ENCODE measurements at regions not wholly inside any gene's neighbourhood (a gene's known extent, or its start where the extent isn't known, plus 50 kb on each side); places are given as distances from the start of the nearest gene placed in this dataset.

GRCh38 chr9:86598411-86599239, 244.4 kb upstream of the TUT7 start:
- ATAC-seq: no peak
- ChIA-PET POLR2A (no interaction called here), CTCF (ENCODE audit: low intra/inter-chr PET ratio) (no interaction called here)
- H3K79me2 ChIP-seq (ENCODE audit: control insufficient read depth, insufficient read depth, low read length): no peaks in the 10 kb centered on the region
- H3K9ac ChIP-seq (ENCODE audit: insufficient read depth in 1 of 2, low read depth in 2 of 2, low read length in 2 of 2): no peak overlapping the region
- no TSS peak for BruUV-seq (replicated peaks)
- H3K27me3 ChIP-seq (ENCODE audit: control insufficient read depth in 2 of 2, insufficient read depth in 2 of 2, low read length in 2 of 2): no peaks in the 10 kb centered on the region; a peak in 1 of 5 replicates
- no peak overlapping the region for H3K27ac ChIP-seq (ENCODE audit: extremely low read depth, low read depth, low read length)
- no peak overlapping the region for H3K4me3 ChIP-seq
- no peak overlapping the region for H2AFZ ChIP-seq (ENCODE audit: low read depth, low read length)
- no peaks in the 10 kb centered on the region for H3K9me3 ChIP-seq (replicated peaks; ENCODE audit: control insufficient read depth, insufficient read depth, low read depth, low read length)
- H4K20me1 ChIP-seq (replicated peaks; ENCODE audit: control insufficient read depth, insufficient read depth, low read length): no peaks in the 10 kb centered on the region
- no peak overlapping the region for H3K4me2 ChIP-seq (ENCODE audit: insufficient read depth, low read length)
- DNase-seq (ENCODE audit: extremely low read depth in 1 of 4, low spot score in 3 of 4): no peak
- WGBS (ENCODE audit: insufficient coverage, low coverage, missing lambda C conversion rate): 0% methylated on average over 9 of the region's 10 CpGs
- in situ Hi-C loops (cut with MboI): no loop called here
- H3K9me1 ChIP-seq (ENCODE audit: control insufficient read depth, insufficient read depth, low read length): no peaks in the 10 kb centered on the region
- FAIRE-seq: no peak
- H3K36me3 ChIP-seq (ENCODE audit: control insufficient read depth, insufficient read depth, low read length): no peaks in the 10 kb centered on the region
- intact Hi-C loops (cut with micrococcal nuclease): no loop called here
- no peaks in the 10 kb centered on the region for H3K4me1 ChIP-seq (replicated peaks in 1 of 2; ENCODE audit: control insufficient read depth in 2 of 2, insufficient read depth in 2 of 2, low read length in 2 of 2)
- TF ChIP-seq MYNN (IDR thresholded peaks at IDR 0.05) (no peak), MYNN (CRISPR knock-in tag; IDR thresholded peaks at IDR 0.05) (no peak), BRCA1 (IDR thresholded peaks at IDR 0.05) (no peak), BRCA1 (CRISPR knock-in tag; IDR thresholded peaks at IDR 0.05) (no peak), ZNF639 (CRISPR knock-in tag; conservative IDR thresholded peaks at IDR 0.05 in 1 of 2, IDR thresholded peaks at IDR 0.05 in 1 of 2) (no peak), TAF1 (IDR thresholded peaks at IDR 0.05; ENCODE audit: control insufficient read depth, extremely low read depth, insufficient read depth, low read length, severe bottlenecking) (no peak), BRF1 (IDR thresholded peaks at IDR 0.05; ENCODE audit: borderline replicate concordance, extremely low read depth, insufficient read length) (no peak), ZNF764 (CRISPR knock-in tag; IDR thresholded peaks at IDR 0.05; ENCODE audit: low read depth) (no peak), SAFB2 (IDR thresholded peaks at IDR 0.05; ENCODE audit: borderline replicate concordance, low read depth, low read length, severe bottlenecking) (no peak), GTF3C2 (IDR thresholded peaks at IDR 0.05; ENCODE audit: borderline replicate concordance, extremely low read depth, insufficient read length) (no peak), ZNF699 (CRISPR knock-in tag; IDR thresholded peaks at IDR 0.05; ENCODE audit: insufficient replicate concordance) (no peak), EWSR1 (IDR thresholded peaks at IDR 0.05; ENCODE audit: borderline replicate concordance, low read depth, partially characterized antibody) (no peak), ZNF121 (CRISPR knock-in tag; conservative IDR thresholded peaks at IDR 0.05) (no peak), ZNF77 (CRISPR knock-in tag; IDR thresholded peaks at IDR 0.05) (no peak), SAFB (IDR thresholded peaks at IDR 0.05; ENCODE audit: borderline replicate concordance, low read depth, low read length) (no peak)
- TF ChIP-seq, protein P1, sequence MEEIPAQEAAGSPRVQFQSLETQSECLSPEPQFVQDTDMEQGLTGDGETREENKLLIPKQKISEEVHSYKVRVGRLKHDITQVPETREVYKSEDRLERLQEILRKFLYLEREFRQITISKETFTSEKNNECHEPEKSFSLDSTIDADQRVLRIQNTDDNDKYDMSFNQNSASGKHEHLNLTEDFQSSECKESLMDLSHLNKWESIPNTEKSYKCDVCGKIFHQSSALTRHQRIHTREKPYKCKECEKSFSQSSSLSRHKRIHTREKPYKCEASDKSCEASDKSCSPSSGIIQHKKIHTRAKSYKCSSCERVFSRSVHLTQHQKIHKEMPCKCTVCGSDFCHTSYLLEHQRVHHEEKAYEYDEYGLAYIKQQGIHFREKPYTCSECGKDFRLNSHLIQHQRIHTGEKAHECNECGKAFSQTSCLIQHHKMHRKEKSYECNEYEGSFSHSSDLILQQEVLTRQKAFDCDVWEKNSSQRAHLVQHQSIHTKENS (CRISPR knock-in tag; IDR thresholded peaks at IDR 0.05): no peak

Measured in K562 (cell line).